Progenitor cell of endocrine pancreas (in vitro differentiated cells): ENCODE measurements at regions not wholly inside any gene's neighbourhood (a gene's known extent, or its start where the extent isn't known, plus 50 kb on each side); places are given as distances from the start of the nearest gene placed in this dataset.

Experiments used
- DNase-seq: peaks from one replicate; pipeline ENCODE4 v3.0.0; 2021; ENCODE audit warnings: low spot score; ENCODE audit not compliant: unreplicated experiment
- H3K27ac Mint-ChIP-seq: 2 replicates; pipeline ENCODE4 v1.8.0; 2021; ENCODE audit warnings: mild to moderate bottlenecking, moderate library complexity, mixed read lengths
- H3K27me3 Mint-ChIP-seq: 2 replicates; pipeline ENCODE4 v1.8.0; 2021; ENCODE audit warnings: mixed read lengths
- H3K36me3 Mint-ChIP-seq: 2 replicates; pipeline ENCODE4 v1.8.0; 2022; ENCODE audit warnings: mixed read lengths; ENCODE audit not compliant: insufficient read depth
- H3K4me1 Mint-ChIP-seq: 2 replicates; pipeline ENCODE4 v1.8.0; 2021; ENCODE audit warnings: low read depth, mixed read lengths
- H3K4me3 Mint-ChIP-seq: 2 replicates; pipeline ENCODE4 v1.8.0; 2021; ENCODE audit warnings: low read depth, mild to moderate bottlenecking, moderate library complexity, mixed read lengths
- H3K9me3 Mint-ChIP-seq: 2 replicates; pipeline ENCODE4 v1.8.0; 2021; ENCODE audit warnings: low read depth, mixed read lengths
- TF ChIP-seq, protein P1 (sequence below): fragments of 200-600 bp; sonication (generic); IDR thresholded peaks from one replicate; pipeline ENCODE4 v1.5.0; 2021; ENCODE audit warnings: antibody characterized with exemption, mild to moderate bottlenecking; ENCODE audit not compliant: unreplicated experiment

DNA sequence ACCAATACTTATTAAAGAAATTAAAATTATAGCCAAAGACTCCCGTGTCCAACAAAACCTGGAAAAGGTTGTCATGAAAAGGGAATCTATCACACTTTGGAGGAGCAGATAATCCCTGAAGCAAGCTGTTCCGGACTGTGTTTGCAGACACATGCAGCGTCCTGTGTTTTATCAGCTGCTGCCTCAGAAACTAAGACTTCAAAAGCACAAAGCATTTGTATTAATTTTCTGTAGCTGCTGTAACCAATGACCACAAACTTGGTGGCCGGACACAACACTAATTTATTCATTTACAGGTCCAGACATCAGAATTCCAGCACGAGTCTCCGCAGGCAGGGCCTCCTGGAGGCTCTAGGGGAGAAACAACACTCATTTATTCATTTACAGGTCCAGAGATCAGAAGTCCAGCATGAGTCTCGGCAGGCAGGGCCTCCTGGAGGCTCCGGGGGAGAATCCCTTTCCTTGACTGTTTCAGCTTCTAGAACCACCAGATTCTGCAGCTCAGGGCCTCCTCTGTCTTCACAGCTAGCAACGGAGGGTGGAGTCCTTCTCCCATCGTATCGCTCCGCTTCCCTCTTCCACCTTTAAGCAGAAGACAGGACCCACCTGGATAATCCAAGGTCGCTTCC, 465.3 kb downstream of the BRD1 start:
- Mint-ChIP-seq H3K27ac (no peak overlapping the region), H3K4me3 (no peak overlapping the region), H3K27me3 (peaks cover 11% of the 10 kb centered on the region), H3K9me3 (no peaks in the 10 kb centered on the region), H3K4me1 (no peaks in the 10 kb centered on the region), H3K36me3 (no peaks in the 10 kb centered on the region)
- no peak for DNase-seq
- TF ChIP-seq, protein P1, sequence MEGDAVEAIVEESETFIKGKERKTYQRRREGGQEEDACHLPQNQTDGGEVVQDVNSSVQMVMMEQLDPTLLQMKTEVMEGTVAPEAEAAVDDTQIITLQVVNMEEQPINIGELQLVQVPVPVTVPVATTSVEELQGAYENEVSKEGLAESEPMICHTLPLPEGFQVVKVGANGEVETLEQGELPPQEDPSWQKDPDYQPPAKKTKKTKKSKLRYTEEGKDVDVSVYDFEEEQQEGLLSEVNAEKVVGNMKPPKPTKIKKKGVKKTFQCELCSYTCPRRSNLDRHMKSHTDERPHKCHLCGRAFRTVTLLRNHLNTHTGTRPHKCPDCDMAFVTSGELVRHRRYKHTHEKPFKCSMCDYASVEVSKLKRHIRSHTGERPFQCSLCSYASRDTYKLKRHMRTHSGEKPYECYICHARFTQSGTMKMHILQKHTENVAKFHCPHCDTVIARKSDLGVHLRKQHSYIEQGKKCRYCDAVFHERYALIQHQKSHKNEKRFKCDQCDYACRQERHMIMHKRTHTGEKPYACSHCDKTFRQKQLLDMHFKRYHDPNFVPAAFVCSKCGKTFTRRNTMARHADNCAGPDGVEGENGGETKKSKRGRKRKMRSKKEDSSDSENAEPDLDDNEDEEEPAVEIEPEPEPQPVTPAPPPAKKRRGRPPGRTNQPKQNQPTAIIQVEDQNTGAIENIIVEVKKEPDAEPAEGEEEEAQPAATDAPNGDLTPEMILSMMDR, result no peak

- Mint-ChIP-seq H3K4me3 (no peak overlapping the region), H3K36me3 (no peaks in the 10 kb centered on the region), H3K9me3 (no peaks in the 10 kb centered on the region), H3K27ac (no peak overlapping the region), H3K4me1 (no peaks in the 10 kb centered on the region), H3K27me3 (peaks cover 14% of the 10 kb centered on the region)
- DNase-seq, result no peak
- TF ChIP-seq, protein P1, result no peak
Measured at GRCh38 chr22:49361164-49361563, 466.5 kb downstream of the BRD1 start.

DNA sequence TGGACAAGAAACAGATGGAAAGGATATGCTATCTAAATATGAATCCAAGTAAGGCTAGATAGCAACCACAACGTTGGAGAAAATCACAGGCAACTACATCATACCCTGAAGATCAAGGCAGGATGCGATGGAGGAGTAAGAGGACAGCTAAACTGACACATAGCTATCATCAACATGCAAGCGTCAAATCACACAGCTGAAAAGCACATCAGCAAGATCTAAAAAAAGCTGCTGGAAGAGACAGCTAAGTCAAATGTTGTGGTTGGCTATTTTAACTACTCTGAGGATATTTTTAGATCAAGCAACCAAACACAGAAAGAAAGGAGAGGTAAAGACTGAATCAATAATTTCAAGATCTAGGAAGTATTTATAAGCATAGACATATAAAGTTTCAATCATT, 466.9 kb downstream of the BRD1 start:
- DNase-seq, result no peak
- Mint-ChIP-seq H3K9me3 (no peaks in the 10 kb centered on the region), H3K27me3 (peaks cover 16% of the 10 kb centered on the region), H3K4me3 (no peak overlapping the region), H3K27ac (no peak overlapping the region), H3K36me3 (no peaks in the 10 kb centered on the region), H3K4me1 (no peaks in the 10 kb centered on the region)
- TF ChIP-seq, protein P1, result no peak

GRCh38 chr22:49359076-49359475, 468.6 kb downstream of the BRD1 start:
- DNase-seq, result no peak
- H3K9me3 Mint-ChIP-seq, result no peaks in the 10 kb centered on the region
- TF ChIP-seq, protein P1, result no peak

GRCh38 chr22:49357661-49358440, 469.8 kb downstream of the BRD1 start:
- Mint-ChIP-seq H3K4me1 (no peaks in the 10 kb centered on the region), H3K27me3 (peaks cover 23% of the 10 kb centered on the region), H3K9me3 (no peaks in the 10 kb centered on the region), H3K4me3 (no peak overlapping the region), H3K36me3 (no peaks in the 10 kb centered on the region), H3K27ac (no peak overlapping the region)
- TF ChIP-seq, protein P1, result no peak
- no peak for DNase-seq

More at GRCh38 chr22:49359076-49359475, 468.6 kb downstream of the BRD1 start:
- Mint-ChIP-seq H3K36me3 (no peaks in the 10 kb centered on the region), H3K4me1 (no peaks in the 10 kb centered on the region), H3K27me3 (peaks cover 20% of the 10 kb centered on the region), H3K27ac (no peak overlapping the region), H3K4me3 (no peak overlapping the region)
